HCT116 (cell line): ENCODE measurements at regions not wholly inside any gene's neighbourhood (a gene's known extent, or its start where the extent isn't known, plus 50 kb on each side); places are given as distances from the start of the nearest gene placed in this dataset.

ENCODE experiments used
- ATAC-seq: fragments of 200-7000 bp; cut with Tn5 transposase; 2 replicates; pipeline ENCODE4 v1.9.1; 2020; ENCODE audit warnings: mild to moderate bottlenecking, moderate library complexity
- BruUV-seq: library from RNA; stranded (reverse); fragments of 400-500 nt; replicated peaks from 2 replicates; lab custom pipeline; 2021; lab: Mats Ljungman, UMichigan
- CTCF ChIA-PET: fragments of 300-600 bp; sonication (Branson Sonifier 250); formaldehyde crosslinking; loops from one replicate; lab custom pipeline; 2021; ENCODE audit warnings: antibody characterized with exemption; lab: Charles Lee
- POLR2A ChIA-PET: fragments of 300-600, 350-600 bp; sonication (Branson Sonifier 250); formaldehyde crosslinking; loops from one replicate; lab custom pipeline; 2021; ENCODE audit warnings: antibody characterized with exemption; lab: Charles Lee
- RAD21 ChIA-PET, 2 experiments: fragments of 300-600 bp; sonication (Branson Sonifier 250); formaldehyde crosslinking; loops; one replicate each; lab custom pipeline; 2023; ENCODE audit warnings: low total read pairs in 2 of 2; ENCODE audit not compliant: uncharacterized antibody in 2 of 2, unreplicated experiment in 2 of 2, low non-redundant PET in 1 of 2; lab: Charles Lee
- DNase-seq: peaks from one replicate; pipeline ENCODE4 v3.0.0-alpha.2; 2010; ENCODE audit warnings: low read depth, low spot score
- H2AFZ ChIP-seq: fragments of 200-600 bp; shearing (Covaris generic), sonication (generic); 2 replicates; pipeline ENCODE4 v1.6.1; 2017; ENCODE audit warnings: low read depth, mixed run types, mixed read lengths, antibody characterized with exemption, low read length; ENCODE audit not compliant: poor library complexity, severe bottlenecking
- H3K27ac ChIP-seq: 2 replicates; pipeline ENCODE4 v1.5.1; 2012; ENCODE audit warnings: low read depth, low read length
- H3K27me3 ChIP-seq: fragments of 200-600 bp; sonication (generic); 2 replicates; pipeline ENCODE4 v1.6.1; 2016; ENCODE audit warnings: mixed run types, low read length, mixed read lengths; ENCODE audit not compliant: insufficient read depth
- H3K36me3 ChIP-seq, 2 experiments: fragments of 200-500 bp in 1 of 2; fragments of 200-600 bp in 1 of 2; sonication (Bioruptor generic) in 1 of 2; sonication (generic) in 1 of 2; 2 replicates each; pipeline versions ENCODE4 v1.5.1 to v1.6.1; 2014 to 2016; ENCODE audit warnings: low read length in 2 of 2, inconsistent platforms in 1 of 2, mixed read lengths in 1 of 2, mixed run types in 1 of 2; ENCODE audit not compliant: insufficient read depth in 2 of 2, control insufficient read depth in 1 of 2
- H3K4me1 ChIP-seq, 2 experiments: fragments of 200-600 bp in 1 of 2; sonication (generic) in 1 of 2; 2 replicates each; pipeline versions ENCODE4 v1.5.1 to v1.6.1; 2012 to 2017; ENCODE audit warnings: low read length in 2 of 2, inconsistent platforms in 1 of 2, mild to moderate bottlenecking in 1 of 2, mixed read lengths in 1 of 2, mixed run types in 1 of 2, moderate library complexity in 1 of 2; ENCODE audit not compliant: insufficient read depth in 2 of 2, control insufficient read depth in 1 of 2
- H3K4me2 ChIP-seq: fragments of 200-600 bp; sonication (generic); 2 replicates; pipeline ENCODE4 v1.6.1; 2017; ENCODE audit warnings: mixed run types, low read length, mixed read lengths
- H3K4me3 ChIP-seq, 2 experiments: fragments of 200-600 bp in 1 of 2; sonication (generic) in 1 of 2; replicated peaks in 1 of 2; 2 replicates each; pipeline ENCODE4 v1.5.1; 2011 to 2016; ENCODE audit warnings: low read length in 2 of 2, control low read depth in 1 of 2, low read depth in 1 of 2, mild to moderate bottlenecking in 1 of 2, mixed read lengths in 1 of 2, mixed run types in 1 of 2
- H3K79me2 ChIP-seq: fragments of 200-600 bp; sonication (generic); 2 replicates; pipeline ENCODE4 v1.6.1; 2017; ENCODE audit warnings: mild to moderate bottlenecking, mixed run types, low read length, moderate library complexity, mixed read lengths; ENCODE audit not compliant: insufficient read depth
- H3K9ac ChIP-seq: fragments of 200-600 bp; sonication (generic); 2 replicates; pipeline ENCODE4 v1.6.1; 2016; ENCODE audit warnings: low read length, mixed read lengths
- H3K9me2 ChIP-seq: fragments of 200-600 bp; sonication (generic), shearing (Covaris generic); 2 replicates; pipeline ENCODE4 v1.6.1; 2017; ENCODE audit warnings: mixed run types, mild to moderate bottlenecking, moderate library complexity; ENCODE audit not compliant: insufficient read depth
- H3K9me3 ChIP-seq, 2 experiments: fragments of 200-500 bp in 1 of 2; fragments of 200-600 bp in 1 of 2; sonication (Bioruptor generic) in 1 of 2; sonication (generic) in 1 of 2; 2 replicates each; pipeline ENCODE4 v1.6.1; 2014 to 2017; ENCODE audit warnings: low read length in 2 of 2, mixed read lengths in 2 of 2, inconsistent platforms in 1 of 2, low read depth in 1 of 2, mild to moderate bottlenecking in 1 of 2, mixed run types in 1 of 2, moderate library complexity in 1 of 2; ENCODE audit not compliant: control insufficient read depth in 1 of 2, insufficient read depth in 1 of 2
- H4K20me1 ChIP-seq: fragments of 200-600 bp; sonication (generic), shearing (Covaris generic); 2 replicates; pipeline ENCODE4 v1.6.1; 2017; ENCODE audit warnings: mixed run types, mild to moderate bottlenecking, moderate library complexity; ENCODE audit not compliant: insufficient read depth
- EGR1 ChIP-seq: IDR thresholded peaks from 2 replicates; pipeline ENCODE4 v1.6.1; 2012; ENCODE audit warnings: low read depth
- ELF1 ChIP-seq: IDR thresholded peaks from 2 replicates; pipeline ENCODE4 v1.6.1; 2012; ENCODE audit warnings: low read depth, borderline replicate concordance
- EZH2phosphoT487 ChIP-seq: fragments of 200-600 bp; IDR thresholded peaks from 2 replicates; pipeline ENCODE4 v1.6.1; 2018; ENCODE audit warnings: antibody characterized with exemption, borderline replicate concordance
- FOSL1 ChIP-seq: IDR thresholded peaks from 2 replicates; pipeline ENCODE4 v1.6.1; 2012; ENCODE audit warnings: low read depth
- MAX ChIP-seq: IDR thresholded peaks from 2 replicates; pipeline ENCODE4 v1.6.1; 2012
- POLR2A ChIP-seq: IDR thresholded peaks from 2 replicates; pipeline ENCODE4 v1.7.0; 2011; ENCODE audit warnings: borderline replicate concordance; ENCODE audit not compliant: insufficient read depth, insufficient read length; ENCODE audit errors: extremely low read depth
- POLR2AphosphoS5 ChIP-seq: IDR thresholded peaks from 2 replicates; pipeline ENCODE4 v1.6.1; 2011; ENCODE audit warnings: mild to moderate bottlenecking, low read depth, low read length, moderate library complexity
- TCF7L2 ChIP-seq: IDR thresholded peaks from 2 replicates; pipeline ENCODE4 v1.7.0; 2011; ENCODE audit warnings: borderline replicate concordance, inconsistent platforms; ENCODE audit not compliant: insufficient read depth, insufficient read length; ENCODE audit errors: extremely low read depth
- ZBTB33 ChIP-seq: IDR thresholded peaks from 2 replicates; pipeline ENCODE4 v1.6.1; 2011; ENCODE audit warnings: mild to moderate bottlenecking, low read length, moderate library complexity; ENCODE audit not compliant: insufficient replicate concordance; ENCODE audit errors: extremely low read depth
- intact Hi-C: fragments of 100-400 bp; cut with micrococcal nuclease; formaldehyde crosslinking; loops from 2 replicates; pipeline ENCODE4 v1.10.0; 2022
- TF ChIP-seq, protein P1 (sequence below): IDR thresholded peaks from 2 replicates; pipeline ENCODE4 v1.6.1; 2012

- Histone ChIP-seq H3K27ac (no peak overlapping the region), H3K9ac (no peak overlapping the region), H3K79me2 (no peaks in the 10 kb centered on the region), H3K4me2 (no peak overlapping the region), H3K4me1 (no peaks in the 10 kb centered on the region), H3K36me3 (no peaks in the 10 kb centered on the region), H3K9me2 (no peaks in the 10 kb centered on the region), H2AFZ (no peak overlapping the region), H3K4me3 (no peak overlapping the region), H3K27me3 (no peaks in the 10 kb centered on the region), H4K20me1 (no peaks in the 10 kb centered on the region), H3K9me3 (no peaks in the 10 kb centered on the region)
- POLR2A ChIA-PET = no interaction called here
- no peak for ATAC-seq
- TF ChIP-seq EZH2phosphoT487 = no peak
- no peak for TF ChIP-seq EGR1
- TF ChIP-seq ZBTB33 = no peak
- no peak for TF ChIP-seq POLR2AphosphoS5
- no peak for TF ChIP-seq TCF7L2
- TF ChIP-seq ELF1 = no peak
- CTCF ChIA-PET = no interaction called here
- RAD21 ChIA-PET = no interaction called here
- intact Hi-C loops = no loop called here
- no peak for DNase-seq
- BruUV-seq = no TSS peak
Measured at GRCh38 chr5:33212439-33212838, 228.3 kb upstream of the TARS1 start.

GRCh38 chr5:33212900-33213299 is 227.9 kb upstream of the TARS1 start:
- Histone ChIP-seq H3K4me2 (no peak overlapping the region), H3K27me3 (no peaks in the 10 kb centered on the region), H3K36me3 (no peaks in the 10 kb centered on the region), H2AFZ (no peak overlapping the region), H4K20me1 (no peaks in the 10 kb centered on the region), H3K4me1 (no peaks in the 10 kb centered on the region), H3K79me2 (no peaks in the 10 kb centered on the region), H3K9ac (no peak overlapping the region), H3K9me2 (no peaks in the 10 kb centered on the region), H3K9me3 (no peaks in the 10 kb centered on the region), H3K27ac (no peak overlapping the region), H3K4me3 (no peak overlapping the region)
- CTCF ChIA-PET = no interaction called here
- DNase-seq = no peak
- intact Hi-C loops = no loop called here
- no peak for ATAC-seq
- TF ChIP-seq POLR2A = no peak
- TF ChIP-seq MAX = no peak
- TF ChIP-seq FOSL1 = no peak
- TF ChIP-seq EZH2phosphoT487 = no peak
- TF ChIP-seq, protein P1, sequence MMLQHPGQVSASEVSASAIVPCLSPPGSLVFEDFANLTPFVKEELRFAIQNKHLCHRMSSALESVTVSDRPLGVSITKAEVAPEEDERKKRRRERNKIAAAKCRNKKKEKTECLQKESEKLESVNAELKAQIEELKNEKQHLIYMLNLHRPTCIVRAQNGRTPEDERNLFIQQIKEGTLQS = no peak
- TF ChIP-seq TCF7L2 = no peak
- no peak for TF ChIP-seq ZBTB33
- POLR2A ChIA-PET = no interaction called here
- no TSS peak for BruUV-seq
- RAD21 ChIA-PET = no interaction called here
